ENCODE measurements at regions not wholly inside any gene's neighbourhood (a gene's known extent, or its start where the extent isn't known, plus 50 kb on each side); places are given as distances from the start of the nearest gene placed in this dataset.
"Not testable (repeated sequence)": the region's sequence is repeated elsewhere in the genome, so short reads cannot be mapped to it uniquely, and the experiment has no call there.

GRCh38 chr11:59025097-59025496 is 61.0 kb upstream of the GLYATL1B start:
- ChIA-PET POLR2A (no interaction called here), CTCF (no interaction called here)
- intact Hi-C loops (cut with micrococcal nuclease) = no loop called here
- TF ChIP-seq CTCF (IDR thresholded peaks at IDR 0.05) = no peak
- Mint-ChIP-seq H3K9me3 (no peaks in the 10 kb centered on the region), H3K4me3 (no peak overlapping the region), H3K4me1 (peaks cover 5% of the 10 kb centered on the region), H3K36me3 (ENCODE audit: low read depth) (peaks cover 11% of the 10 kb centered on the region), H3K27me3 (no peaks in the 10 kb centered on the region), H3K27ac (no peak overlapping the region)
- ATAC-seq (ENCODE audit: low read depth) (no peak), DNase-seq (no peak)

- Mint-ChIP-seq H3K4me3 (no peak overlapping the region), H3K27ac (no peak overlapping the region), H3K36me3 (ENCODE audit: low read depth) (peaks cover 2% of the 10 kb centered on the region), H3K27me3 (no peaks in the 10 kb centered on the region), H3K4me1 (peaks cover 5% of the 10 kb centered on the region), H3K9me3 (no peaks in the 10 kb centered on the region)
- DNase-seq (no peak), ATAC-seq (ENCODE audit: low read depth) (no peak)
- ChIA-PET CTCF (interaction anchor here (1.2 to 1.3 kb wide), 2 partner anchors 30 to 108 kb away, joined by 3 to 4 read pairs; no protein-coding TSS in a partner anchor), POLR2A (interaction anchor here (0.6 kb wide), 1 partner anchor 69 kb away, joined by 5 read pairs; no protein-coding TSS in a partner anchor)
- TF ChIP-seq CTCF (IDR thresholded peaks at IDR 0.05) = no peak
- intact Hi-C loops (cut with micrococcal nuclease) = no loop called here
These were observed 58.0 kb upstream of the GLYATL1B start for GRCh38 chr11:59028105-59028504.

- H3K27ac Mint-ChIP-seq = no peak overlapping the region
- H3K36me3 Mint-ChIP-seq (ENCODE audit: low read depth) = peaks cover 2% of the 10 kb centered on the region
- CTCF ChIA-PET = interaction anchor here (1.3 kb wide), 1 partner anchor 29 kb away, joined by 3 read pairs; no protein-coding TSS in a partner anchor
- H3K27me3 Mint-ChIP-seq = no peaks in the 10 kb centered on the region
- no peaks in the 10 kb centered on the region for H3K9me3 Mint-ChIP-seq
- H3K4me1 Mint-ChIP-seq = peaks cover 5% of the 10 kb centered on the region
- DNase-seq = no peak
- intact Hi-C loops (cut with micrococcal nuclease) = no loop called here
- no peak for ATAC-seq (ENCODE audit: low read depth)
- no peak overlapping the region for H3K4me3 Mint-ChIP-seq
- TF ChIP-seq CTCF (IDR thresholded peaks at IDR 0.05) = no peak
- POLR2A ChIA-PET = no interaction called here
These were observed 56.7 kb upstream of the GLYATL1B start for GRCh38 chr11:59029366-59029889.

GRCh38 chr11:59030037-59030436 is 56.1 kb upstream of the GLYATL1B start:
- Mint-ChIP-seq H3K36me3 (ENCODE audit: low read depth) (peaks cover 2% of the 10 kb centered on the region), H3K27me3 (no peaks in the 10 kb centered on the region), H3K27ac (no peak overlapping the region), H3K4me1 (peaks cover 5% of the 10 kb centered on the region), H3K4me3 (no peak overlapping the region), H3K9me3 (no peaks in the 10 kb centered on the region)
- no peak for DNase-seq
- intact Hi-C loops (cut with micrococcal nuclease) = no loop called here
- no peak for TF ChIP-seq CTCF (IDR thresholded peaks at IDR 0.05)
- no peak for ATAC-seq (ENCODE audit: low read depth)
- POLR2A ChIA-PET = no interaction called here
- CTCF ChIA-PET = no interaction called here

GRCh38 chr11:59031746-59032145 is 54.4 kb upstream of the GLYATL1B start:
- H3K36me3 Mint-ChIP-seq (ENCODE audit: low read depth); H3K27ac Mint-ChIP-seq; H3K4me1 Mint-ChIP-seq; CTCF ChIA-PET; H3K27me3 Mint-ChIP-seq; DNase-seq; H3K9me3 Mint-ChIP-seq; POLR2A ChIA-PET; intact Hi-C loops (cut with micrococcal nuclease); ATAC-seq (ENCODE audit: low read depth); H3K4me3 Mint-ChIP-seq: not testable (repeated sequence)
